Neural cell (in vitro differentiated cells): ENCODE measurements at regions not wholly inside any gene's neighbourhood (a gene's known extent, or its start where the extent isn't known, plus 50 kb on each side); places are given as distances from the start of the nearest gene placed in this dataset.

Experiments
- H2AFZ ChIP-seq: fragments of 200-600, 300-800 bp; sonication (generic), shearing (Covaris generic); 2 replicates; pipeline ENCODE4 v1.6.0; 2014; ENCODE audit warnings: low read depth, mild to moderate bottlenecking, antibody characterized with exemption, low read length, moderate library complexity
- H3F3A ChIP-seq: fragments of 200-600 bp; shearing (Covaris generic); 2 replicates; pipeline ENCODE4 v1.6.1; 2016; ENCODE audit warnings: mild to moderate bottlenecking, moderate library complexity, mixed read lengths, antibody characterized with exemption, low read length; ENCODE audit not compliant: insufficient read depth, poor library complexity, severe bottlenecking
- H3K27ac ChIP-seq: fragments of 200-600, 300-800 bp; sonication (generic), shearing (Covaris generic); 2 replicates; pipeline ENCODE4 v1.5.1; 2014; ENCODE audit warnings: mild to moderate bottlenecking, low read length, moderate library complexity
- H3K27me3 ChIP-seq: fragments of 300-800, 200-600 bp; sonication (generic), shearing (Covaris generic); 2 replicates; pipeline ENCODE4 v1.6.0; 2014; ENCODE audit warnings: mild to moderate bottlenecking, low read depth, low read length, moderate library complexity; ENCODE audit not compliant: insufficient read depth
- H3K36me3 ChIP-seq: fragments of 300-800, 200-600 bp; sonication (generic), shearing (Covaris generic); 2 replicates; pipeline ENCODE4 v1.5.1; 2014; ENCODE audit warnings: mild to moderate bottlenecking, antibody characterized with exemption, low read length, moderate library complexity; ENCODE audit not compliant: insufficient read depth
- H3K4me2 ChIP-seq: fragments of 300-800, 200-600 bp; sonication (generic), shearing (Covaris generic); 2 replicates; pipeline ENCODE4 v1.6.0; 2014; ENCODE audit warnings: mild to moderate bottlenecking, low read length
- H3K4me3 ChIP-seq: fragments of 300-800, 200-600 bp; sonication (generic), shearing (Covaris generic); 2 replicates; pipeline ENCODE4 v1.5.1; 2014; ENCODE audit warnings: mild to moderate bottlenecking, low read length, moderate library complexity
- H3K79me2 ChIP-seq: fragments of 200-600 bp; shearing (Covaris generic); replicated peaks from 2 replicates; pipeline ENCODE4 v1.6.0; 2014; ENCODE audit warnings: mild to moderate bottlenecking, low read length, moderate library complexity; ENCODE audit not compliant: insufficient read depth
- H3K9ac ChIP-seq: fragments of 300-800, 200-600 bp; sonication (generic), shearing (Covaris generic); 2 replicates; pipeline ENCODE4 v1.6.1; 2016; ENCODE audit warnings: mild to moderate bottlenecking, low read length, mixed read lengths
- H3K9me2 ChIP-seq: fragments of 200-600 bp; shearing (Covaris generic); 2 replicates; pipeline ENCODE4 v1.6.1; 2016; ENCODE audit warnings: mild to moderate bottlenecking, low read length, mixed read lengths; ENCODE audit not compliant: insufficient read depth
- H3K9me3 ChIP-seq: fragments of 200-600, 300-800 bp; sonication (generic), shearing (Covaris generic); 2 replicates; pipeline ENCODE4 v1.6.1; 2016; ENCODE audit warnings: mild to moderate bottlenecking, mixed run types, low read length, moderate library complexity, mixed read lengths
- H4K20me1 ChIP-seq: fragments of 200-600 bp; shearing (Covaris generic); 2 replicates; pipeline ENCODE4 v1.6.1; 2016; ENCODE audit warnings: mild to moderate bottlenecking, mixed run types; ENCODE audit not compliant: insufficient read depth
- CTCF ChIP-seq: fragments of 450-650 bp; IDR thresholded peaks from 2 replicates; pipeline ENCODE4 v1.5.1; 2014; ENCODE audit warnings: antibody characterized with exemption, mild to moderate bottlenecking, moderate library complexity; ENCODE audit not compliant: poor library complexity, severe bottlenecking
- EP300 ChIP-seq: fragments of 450-650 bp; conservative IDR thresholded peaks from 2 replicates; pipeline ENCODE4 v1.6.1; 2014; ENCODE audit warnings: antibody characterized with exemption, mild to moderate bottlenecking, moderate library complexity; ENCODE audit not compliant: poor library complexity, severe bottlenecking
- EZH2 ChIP-seq: fragments of 200-600, 300-800 bp; shearing (Covaris generic), sonication (generic); IDR thresholded peaks from 2 replicates; pipeline ENCODE4 v1.6.1; 2014; ENCODE audit warnings: antibody characterized with exemption, low read length, borderline replicate concordance, mild to moderate bottlenecking; ENCODE audit not compliant: insufficient read depth, poor library complexity, severe bottlenecking
- MXI1 ChIP-seq: fragments of 450-650 bp; conservative IDR thresholded peaks from 2 replicates; pipeline ENCODE4 v1.6.1; 2014; ENCODE audit warnings: antibody characterized with exemption, mild to moderate bottlenecking; ENCODE audit not compliant: poor library complexity, severe bottlenecking
- POLR2AphosphoS5 ChIP-seq: IDR thresholded peaks from 2 replicates; pipeline ENCODE4 v1.6.1; 2012
- RAD21 ChIP-seq: fragments of 450-650 bp; conservative IDR thresholded peaks from 2 replicates; pipeline ENCODE4 v1.6.1; 2014; ENCODE audit warnings: antibody characterized with exemption, mild to moderate bottlenecking, moderate library complexity
- REST ChIP-seq: IDR thresholded peaks from 2 replicates; pipeline ENCODE4 v1.6.1; 2012; ENCODE audit warnings: borderline replicate concordance
- SMC3 ChIP-seq: fragments of 450-650 bp; conservative IDR thresholded peaks from 2 replicates; pipeline ENCODE4 v1.6.1; 2014; ENCODE audit warnings: antibody characterized with exemption, mild to moderate bottlenecking, moderate library complexity; ENCODE audit not compliant: poor library complexity
- TAF1 ChIP-seq: IDR thresholded peaks from 2 replicates; pipeline ENCODE4 v1.6.1; 2012; ENCODE audit warnings: low read depth

- no peaks in the 10 kb centered on the region for H3K9me3 ChIP-seq
- no peaks in the 10 kb centered on the region for H3F3A ChIP-seq
- no peak overlapping the region for H2AFZ ChIP-seq
- no peak overlapping the region for H3K27ac ChIP-seq
- H3K4me2 ChIP-seq = no peak overlapping the region
- H3K36me3 ChIP-seq = no peaks in the 10 kb centered on the region
- H3K9me2 ChIP-seq = no peaks in the 10 kb centered on the region
- H4K20me1 ChIP-seq = no peaks in the 10 kb centered on the region
- H3K4me3 ChIP-seq = no peak overlapping the region
- TF ChIP-seq TAF1 = no peak
- no peak overlapping the region for H3K9ac ChIP-seq
- H3K79me2 ChIP-seq = no peaks in the 10 kb centered on the region
- H3K27me3 ChIP-seq = no peaks in the 10 kb centered on the region
These were observed 64.9 kb upstream of the TANK start for GRCh38 chr2:161095314-161095713.

- no peaks in the 10 kb centered on the region for H3K79me2 ChIP-seq
- H3F3A ChIP-seq = no peaks in the 10 kb centered on the region
- H3K4me3 ChIP-seq = no peak overlapping the region
- no peaks in the 10 kb centered on the region for H3K27me3 ChIP-seq
- H3K9me2 ChIP-seq = no peaks in the 10 kb centered on the region
- no peak overlapping the region for H2AFZ ChIP-seq
- no peaks in the 10 kb centered on the region for H3K9me3 ChIP-seq
- H4K20me1 ChIP-seq = no peaks in the 10 kb centered on the region
- TF ChIP-seq SMC3 (no peak), EP300 (no peak), REST (no peak), POLR2AphosphoS5 (no peak), TAF1 (no peak), CTCF (no peak), EZH2 (no peak), RAD21 (no peak), MXI1 (no peak)
- no peak overlapping the region for H3K4me2 ChIP-seq
- no peaks in the 10 kb centered on the region for H3K36me3 ChIP-seq
- H3K27ac ChIP-seq = no peak overlapping the region
- no peak overlapping the region for H3K9ac ChIP-seq
These were observed 63.9 kb upstream of the TANK start for GRCh38 chr2:161096336-161096735.

- Histone ChIP-seq H2AFZ (no peak overlapping the region), H3K4me2 (no peak overlapping the region), H3K27me3 (no peaks in the 10 kb centered on the region), H3K36me3 (no peaks in the 10 kb centered on the region), H3K9me2 (no peaks in the 10 kb centered on the region), H3F3A (no peaks in the 10 kb centered on the region), H3K27ac (no peak overlapping the region), H3K79me2 (no peaks in the 10 kb centered on the region), H3K4me3 (no peak overlapping the region), H3K9me3 (no peaks in the 10 kb centered on the region), H4K20me1 (no peaks in the 10 kb centered on the region), H3K9ac (no peak overlapping the region)
- no peak for TF ChIP-seq CTCF
- no peak for TF ChIP-seq MXI1
- no peak for TF ChIP-seq SMC3
- no peak for TF ChIP-seq EZH2
- no peak for TF ChIP-seq TAF1
- TF ChIP-seq POLR2AphosphoS5 = no peak
- TF ChIP-seq REST = no peak
- TF ChIP-seq RAD21 = no peak
- TF ChIP-seq EP300 = no peak
These were observed 63.1 kb upstream of the TANK start for GRCh38 chr2:161097157-161097556.
